HG02642 (cell line): ENCODE measurements at regions not wholly inside any gene's neighbourhood (a gene's known extent, or its start where the extent isn't known, plus 50 kb on each side); places are given as distances from the start of the nearest gene placed in this dataset.
"Not testable (repeated sequence)": the region's sequence is repeated elsewhere in the genome, so short reads cannot be mapped to it uniquely, and the experiment has no call there.

Experiments
- ATAC-seq: cut with Tn5 transposase; IDR thresholded peaks from one replicate; pipeline ENCODE4 v1.9.1; 2021; ENCODE audit warnings: mild to moderate bottlenecking; ENCODE audit not compliant: unreplicated experiment, poor library complexity

DNA sequence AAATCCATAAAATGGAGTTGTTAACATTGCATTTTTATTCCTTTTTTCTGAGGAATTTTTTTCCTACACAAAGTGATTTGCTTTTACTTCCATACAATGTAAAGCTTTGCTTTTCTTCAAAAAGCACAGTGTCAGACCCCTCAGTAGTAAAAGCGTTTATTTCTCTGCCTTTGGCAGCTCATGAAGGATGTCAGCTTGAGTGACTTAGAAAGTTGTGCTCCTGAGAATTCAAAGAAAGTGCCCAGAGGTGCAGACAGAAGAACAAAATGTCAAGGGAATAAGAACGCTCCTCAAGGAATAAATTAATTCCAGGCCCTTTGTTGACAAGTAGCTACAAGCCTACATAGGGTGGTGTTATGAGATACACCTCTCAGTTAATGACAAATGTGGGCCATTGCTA lies 369.3 kb upstream of the ADARB2 start:
- no peak for ATAC-seq

DNA sequence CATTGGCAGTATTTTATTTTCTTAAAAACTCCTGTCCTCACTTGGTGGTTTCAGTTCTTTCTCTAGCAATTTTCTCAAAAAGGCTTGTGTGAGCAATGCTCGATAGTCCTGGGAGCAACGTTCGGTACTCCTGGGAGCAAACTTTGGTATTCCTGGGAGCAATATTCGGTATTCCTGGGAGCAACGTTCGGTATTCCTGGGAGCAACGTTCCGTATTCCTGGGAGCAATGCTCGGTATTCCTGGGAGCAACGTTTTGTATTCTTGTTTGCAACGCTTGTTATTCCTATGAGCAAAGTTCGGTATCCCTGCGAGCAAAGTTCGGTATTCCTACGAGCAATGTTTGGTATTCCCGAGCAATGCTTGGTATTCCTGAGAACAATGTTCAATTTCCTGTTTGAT lies 362.0 kb upstream of the ADARB2 start:
- no peak for ATAC-seq

DNA sequence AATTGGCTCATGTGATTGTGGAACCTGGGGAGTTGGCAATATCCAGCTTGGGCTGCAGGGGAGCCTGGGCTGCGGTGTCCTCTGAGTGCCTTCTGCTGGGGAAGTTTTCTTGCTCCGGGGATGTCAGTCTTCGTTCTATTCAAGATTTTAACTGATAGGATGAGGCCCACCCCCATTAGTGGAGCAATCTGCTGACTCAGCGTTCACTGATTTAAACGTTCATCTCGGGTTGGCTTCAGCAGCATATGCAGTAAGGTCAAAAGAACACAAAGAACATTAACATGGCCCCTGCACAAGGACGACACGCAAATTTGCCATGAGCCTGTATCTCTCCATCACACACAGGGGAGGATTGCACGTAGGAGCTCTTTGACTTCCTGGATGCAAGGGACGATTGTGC lies 360.6 kb upstream of the ADARB2 start:
- ATAC-seq, result no peak

DNA sequence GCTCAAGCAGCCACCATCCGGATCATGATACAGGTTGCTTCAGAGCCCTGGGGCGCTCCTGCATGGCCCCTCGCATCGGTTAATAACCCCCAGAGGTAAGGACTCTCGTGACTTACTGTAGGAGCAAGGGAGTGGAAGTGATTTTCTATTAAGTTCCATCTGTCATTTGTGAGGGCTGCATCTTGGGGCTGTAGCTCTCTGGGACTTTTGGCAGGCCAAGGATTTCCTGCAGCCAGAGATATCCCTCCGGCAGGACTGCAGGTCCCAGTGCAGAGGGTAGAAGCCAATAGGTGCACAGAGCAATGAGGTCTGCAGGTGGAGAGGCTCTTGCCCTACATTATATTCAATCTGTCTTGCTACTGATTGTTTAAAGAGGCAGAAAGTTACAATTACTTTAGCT lies 356.8 kb upstream of the ADARB2 start:
- no peak for ATAC-seq

DNA sequence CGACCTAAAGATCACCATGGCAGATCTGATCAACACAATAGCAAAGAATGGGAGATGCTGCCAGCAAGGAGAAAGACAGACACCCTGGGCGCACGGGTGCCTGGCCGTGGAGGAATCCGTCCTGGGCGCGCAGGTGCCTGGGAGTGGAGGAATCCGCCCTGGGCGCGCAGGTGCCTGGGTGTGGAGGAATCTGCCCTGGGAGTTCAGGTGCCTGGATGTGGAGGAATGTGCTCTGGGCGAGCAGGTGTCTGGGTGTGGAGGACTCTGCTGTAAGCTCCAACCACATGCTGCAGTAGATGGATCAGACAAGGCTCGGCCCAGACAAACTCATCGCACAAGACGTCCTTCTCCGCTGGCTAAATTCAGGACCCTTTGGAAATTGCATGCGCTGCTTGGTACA lies 346.3 kb upstream of the ADARB2 start:
- ATAC-seq, result no peak

DNA sequence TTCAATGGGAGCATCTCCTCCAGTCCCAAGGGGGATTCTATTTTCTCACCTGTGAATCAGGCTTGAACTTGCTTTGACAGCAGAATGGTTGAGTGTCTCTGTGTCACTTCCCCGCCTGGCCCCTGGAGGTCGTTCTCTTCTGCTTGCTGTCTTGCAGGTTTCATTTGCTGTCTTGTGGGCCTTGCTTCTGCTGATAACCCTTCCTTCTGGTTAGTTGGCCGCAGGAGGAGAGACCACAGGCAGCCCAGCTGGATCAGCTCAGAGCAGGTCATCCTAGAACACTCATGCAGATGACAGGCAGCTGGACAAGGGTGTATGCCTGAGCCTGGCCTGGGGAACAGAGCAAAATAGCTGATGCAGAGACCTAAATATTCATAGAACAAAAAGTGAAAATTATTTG lies 344.2 kb upstream of the ADARB2 start:
- no peak for ATAC-seq

DNA sequence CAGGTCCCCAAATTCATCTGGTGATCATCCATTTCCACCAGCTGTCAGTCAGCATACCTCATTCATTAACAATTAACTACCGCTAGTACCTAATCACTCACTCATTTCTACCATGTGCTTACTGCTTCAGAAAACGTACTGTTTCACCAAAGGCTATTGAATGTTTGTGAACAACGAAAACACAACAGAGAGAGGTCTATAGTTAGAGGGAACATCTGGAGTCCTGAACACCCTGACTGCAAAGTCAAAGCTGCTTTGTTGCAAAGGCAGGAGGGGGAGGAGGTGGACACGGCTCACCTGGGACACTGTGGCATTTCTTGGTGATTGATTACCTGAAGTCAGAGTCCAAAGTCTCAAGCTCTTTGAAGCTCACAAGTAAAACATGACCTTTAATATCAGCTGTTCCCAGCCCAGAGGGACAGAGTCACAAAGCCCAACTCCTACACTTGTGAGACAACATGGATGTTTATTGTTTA lies 342.3 kb upstream of the ADARB2 start:
- no peak for ATAC-seq

DNA sequence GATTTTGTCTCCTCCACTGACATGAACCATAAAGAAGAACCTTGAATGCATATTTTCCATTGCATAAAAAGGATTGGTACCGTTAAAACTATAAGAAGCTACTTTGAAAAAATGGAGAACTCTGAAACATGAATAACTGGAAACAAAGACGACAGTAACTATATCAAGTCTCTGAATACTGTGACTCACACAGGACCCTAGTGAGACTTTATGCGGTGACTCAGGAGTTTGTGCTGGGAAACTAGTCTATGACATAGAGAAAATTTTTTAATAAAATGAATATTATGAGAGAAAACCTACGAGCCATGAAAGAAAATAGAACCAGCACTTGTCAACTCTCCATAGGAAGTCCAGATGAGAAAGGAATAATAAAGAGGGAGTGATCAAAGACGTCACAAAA lies 339.9 kb upstream of the ADARB2 start:
- no peak for ATAC-seq

DNA sequence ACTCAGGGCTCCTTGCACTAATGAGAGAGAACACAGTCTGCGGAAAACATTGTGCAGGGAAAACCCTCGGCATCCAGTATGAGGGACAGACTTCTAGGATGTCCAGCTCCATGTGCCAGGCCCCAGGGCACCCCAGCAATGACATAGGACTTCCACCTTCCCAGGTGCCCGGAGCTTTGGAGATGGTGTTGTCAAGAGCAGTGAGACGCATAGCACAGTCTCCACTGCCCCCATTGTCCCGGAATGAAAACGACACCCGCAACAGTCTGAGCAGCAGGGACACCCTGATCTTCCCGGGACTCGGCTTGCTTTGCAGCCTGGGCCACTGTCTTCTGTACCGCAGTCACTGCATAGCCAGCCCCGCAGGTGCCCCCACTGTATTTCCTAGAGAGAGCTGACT lies 339.2 kb upstream of the ADARB2 start:
- no peak for ATAC-seq

DNA sequence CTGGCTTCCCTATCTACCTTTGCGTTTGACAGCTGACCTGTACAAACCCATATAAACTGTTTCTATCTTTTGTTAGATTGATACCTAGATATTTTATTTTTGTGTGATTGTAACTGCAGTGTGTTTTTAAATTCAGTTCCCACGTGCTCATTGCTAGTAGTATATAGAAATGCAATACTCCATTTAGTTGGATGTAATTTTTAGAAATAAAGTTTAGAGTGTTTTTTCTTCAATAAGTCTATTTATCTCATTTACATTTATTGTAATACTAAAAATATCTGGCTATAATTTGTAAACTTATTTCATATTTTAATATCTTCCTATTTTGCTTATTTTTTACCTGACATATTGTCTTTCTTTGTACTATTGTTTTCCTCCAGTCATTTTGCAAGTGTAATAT lies 329.7 kb upstream of the ADARB2 start:
- no peak for ATAC-seq

DNA sequence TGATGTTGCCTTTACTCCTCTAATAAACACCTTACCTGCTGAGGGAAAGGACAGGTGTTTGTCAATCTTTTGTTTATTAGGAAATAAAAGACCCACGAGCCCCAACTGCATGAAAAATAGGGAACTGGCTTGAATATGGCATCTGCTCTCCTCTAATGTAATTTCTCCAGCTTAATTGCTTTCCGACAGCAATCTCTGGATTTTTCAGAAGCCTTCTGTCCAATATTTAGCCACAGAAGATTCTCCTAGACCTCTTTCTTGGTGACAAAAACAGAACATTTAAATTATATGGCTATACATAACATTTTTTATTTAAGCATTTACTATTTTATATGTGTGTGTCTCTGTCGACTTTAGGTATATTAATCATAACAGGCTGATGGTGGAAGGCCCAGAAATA lies 317.4 kb upstream of the ADARB2 start:
- ATAC-seq, result no peak

DNA sequence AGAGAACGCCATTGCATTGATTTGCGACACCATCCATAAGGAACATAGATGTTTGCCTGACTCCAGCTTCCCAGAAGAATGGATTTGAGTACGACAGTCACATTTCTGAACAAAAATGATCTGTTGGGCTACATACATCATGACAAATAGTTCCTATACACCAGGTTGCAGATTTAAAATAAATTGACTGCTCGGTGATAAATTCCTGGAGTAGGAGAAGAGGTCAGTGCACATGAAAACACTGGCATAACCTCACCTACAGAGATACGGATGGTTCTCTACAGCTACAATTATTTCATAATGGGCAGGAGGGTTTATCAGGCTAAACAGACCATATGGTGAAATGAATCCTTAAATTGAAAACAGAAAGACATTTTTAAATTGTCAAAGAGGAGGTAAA lies 316.5 kb upstream of the ADARB2 start:
- ATAC-seq, result no peak

DNA sequence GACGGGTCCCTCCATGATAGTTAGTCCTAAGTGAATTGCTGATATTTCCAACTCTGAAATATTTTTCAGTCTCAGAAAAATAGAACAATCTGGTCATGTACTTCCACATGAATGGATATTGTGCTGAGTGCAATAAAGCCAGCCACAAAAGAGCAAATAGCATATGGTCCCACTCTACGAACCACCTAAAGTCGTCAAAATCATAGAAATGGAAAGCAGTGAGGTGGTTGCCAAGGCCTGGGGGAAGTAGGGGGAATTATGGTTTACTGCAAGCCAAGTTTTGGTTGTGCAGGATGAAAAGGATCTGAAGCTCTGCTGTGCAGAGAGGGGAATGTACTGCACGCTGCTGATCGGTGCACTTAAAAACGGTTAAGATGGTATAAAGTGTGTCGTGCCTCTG lies 313.8 kb upstream of the ADARB2 start:
- no peak for ATAC-seq

DNA sequence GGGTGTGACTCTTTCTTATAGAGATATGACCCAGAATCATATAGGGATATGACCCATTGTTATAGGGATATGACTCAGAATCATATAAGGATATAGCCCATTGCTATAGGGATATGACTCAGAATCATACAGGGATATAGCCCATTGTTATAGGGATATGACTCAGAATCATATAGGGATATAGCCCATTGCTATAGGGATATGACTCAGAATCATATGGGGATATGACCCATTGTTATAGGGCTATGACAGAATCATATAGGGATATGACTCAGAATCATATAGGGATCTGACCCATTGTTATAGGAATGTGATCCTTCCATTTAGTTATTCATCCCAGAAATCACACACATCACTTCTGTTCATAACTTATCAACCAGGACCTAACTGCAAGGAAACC lies 312.2 kb upstream of the ADARB2 start:
- ATAC-seq, result no peak

DNA sequence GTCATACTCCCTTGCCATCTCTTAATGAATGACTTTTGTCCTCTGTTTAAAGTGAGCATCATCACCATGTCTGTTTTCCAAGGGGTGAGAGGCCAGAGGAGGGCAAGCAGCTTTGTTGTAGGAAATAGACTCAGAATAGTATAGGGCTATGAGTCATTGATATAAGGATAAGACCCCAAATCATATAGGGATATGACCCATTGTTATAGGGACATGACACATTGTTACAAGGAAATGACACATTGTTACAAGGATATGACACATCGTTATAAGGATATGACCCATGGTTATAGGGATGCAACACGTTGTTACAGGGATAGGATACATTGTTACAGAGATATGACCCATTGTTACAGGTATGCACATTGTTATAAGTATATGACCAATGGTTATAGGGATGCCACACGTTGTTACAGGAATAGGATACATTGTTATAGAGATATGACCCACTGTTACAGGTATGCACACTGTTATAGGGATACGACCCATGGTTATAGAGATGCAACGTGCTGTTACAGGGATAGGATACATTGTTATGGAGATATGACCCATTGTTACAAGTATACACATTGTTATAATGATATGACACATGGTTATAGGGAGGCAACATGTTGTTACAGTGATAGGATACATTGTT lies 311.1 kb upstream of the ADARB2 start:
- ATAC-seq, result no peak

DNA sequence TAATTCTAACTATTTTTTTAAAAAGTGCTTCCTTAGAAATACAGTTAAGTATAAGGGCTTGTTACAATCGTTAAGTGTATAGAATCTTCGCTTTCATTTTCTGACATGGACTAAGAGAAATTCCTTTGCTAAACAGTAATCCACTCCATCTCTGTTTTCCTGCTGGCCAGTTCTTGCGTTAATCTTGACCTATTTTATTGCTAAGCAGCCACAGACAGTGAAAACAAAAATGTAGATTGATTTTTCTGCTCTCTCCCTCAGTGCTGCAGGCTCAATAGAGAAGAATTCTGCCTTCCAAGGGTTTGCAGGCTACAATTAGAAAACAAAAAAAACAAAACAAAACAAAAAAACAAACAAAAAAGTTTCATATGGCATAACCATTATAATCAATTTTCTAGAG lies 310.4 kb upstream of the ADARB2 start:
- no peak for ATAC-seq

DNA sequence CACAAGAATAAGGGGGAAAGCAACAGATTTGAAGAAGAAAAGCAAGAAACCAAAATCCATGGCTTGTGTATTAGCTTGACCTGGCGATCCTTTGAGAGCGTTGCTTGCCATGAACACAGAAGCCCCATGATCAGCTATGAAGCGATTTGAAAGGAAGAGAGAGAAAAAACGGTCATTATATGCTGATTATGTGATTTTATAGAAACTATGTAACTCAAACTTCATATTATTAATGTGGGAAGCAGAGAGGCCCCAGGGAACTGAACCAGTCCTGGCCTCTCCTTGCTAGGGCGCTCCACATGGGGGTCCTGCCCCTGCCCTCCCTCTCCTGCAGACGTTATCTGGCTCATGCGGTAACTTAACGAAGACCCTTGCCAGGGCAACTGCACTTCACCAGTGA lies 306.1 kb upstream of the ADARB2 start:
- no peak for ATAC-seq

DNA sequence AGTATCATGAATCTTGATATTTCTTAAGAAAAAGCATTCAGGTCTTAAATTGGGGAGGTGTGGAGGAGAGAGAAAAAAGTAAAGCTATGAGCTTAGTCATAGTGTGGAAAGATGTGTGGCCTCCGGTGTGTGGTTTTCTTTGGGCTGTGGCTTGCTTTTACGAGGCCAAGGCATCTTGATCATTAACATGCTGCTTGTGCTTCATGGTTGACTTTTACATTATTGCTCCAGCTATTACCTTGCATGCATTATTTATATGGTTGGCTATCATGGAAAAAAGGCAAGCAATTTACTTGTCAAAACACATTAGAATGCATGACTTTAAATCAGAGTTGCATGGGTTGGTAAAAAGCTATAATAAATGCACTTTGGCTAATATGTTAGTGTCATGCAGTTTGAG lies 300.7 kb upstream of the ADARB2 start:
- ATAC-seq, result no peak

DNA sequence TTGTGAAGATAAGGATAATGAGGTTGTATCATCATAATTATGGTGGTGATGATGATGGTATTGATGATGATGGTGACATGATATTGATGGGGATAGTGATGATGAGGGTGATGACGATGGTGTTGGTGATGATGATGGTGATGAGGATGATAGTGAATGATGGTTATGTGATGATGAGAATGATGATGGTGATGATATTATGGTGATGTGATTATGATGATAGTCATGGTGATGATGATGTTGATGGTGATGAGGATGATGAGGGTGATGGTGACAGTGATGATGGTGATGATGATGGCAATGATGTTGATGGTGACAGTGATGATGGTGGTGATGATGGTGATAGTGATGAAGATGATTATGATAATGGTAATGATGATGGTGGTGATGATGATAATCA lies 299.9 kb upstream of the ADARB2 start:
- ATAC-seq, result no peak

DNA sequence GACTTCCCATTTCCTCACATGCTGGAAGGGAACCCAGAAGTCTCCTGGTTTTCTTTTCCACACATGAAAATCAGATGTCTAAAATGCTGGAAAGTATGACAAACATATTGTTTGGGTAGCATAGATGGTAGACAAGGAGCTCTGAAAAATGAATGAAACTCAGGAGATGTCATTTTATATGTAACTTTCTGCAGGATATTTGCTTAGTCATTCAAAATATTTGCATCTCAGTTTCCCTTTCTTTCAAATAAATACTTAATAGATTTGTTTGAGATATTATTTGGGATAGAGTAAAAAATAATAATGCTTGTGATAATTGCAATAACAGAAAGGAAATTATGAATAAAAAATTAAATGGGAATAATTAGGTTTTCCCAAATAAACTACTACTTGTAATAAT lies 298.9 kb upstream of the ADARB2 start:
- ATAC-seq, result no peak

DNA sequence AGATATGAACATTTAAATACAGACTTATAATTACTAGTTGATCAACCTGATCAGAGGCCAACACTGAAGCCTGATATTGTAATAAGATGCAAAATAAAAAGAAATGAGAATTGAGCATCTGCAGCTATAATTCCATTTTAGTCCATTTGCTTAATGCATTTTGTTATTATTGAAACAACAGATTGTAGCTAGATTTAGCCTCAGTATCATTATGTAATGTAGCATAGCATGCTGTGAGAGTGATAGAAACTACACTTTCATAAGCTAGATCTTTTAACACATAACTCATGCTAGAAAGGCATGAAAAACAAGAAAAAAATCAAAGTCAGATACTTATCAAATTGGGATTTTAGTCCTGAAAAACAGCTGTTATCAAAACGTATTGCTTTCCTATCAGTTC lies 292.7 kb upstream of the ADARB2 start:
- ATAC-seq, result no peak

DNA sequence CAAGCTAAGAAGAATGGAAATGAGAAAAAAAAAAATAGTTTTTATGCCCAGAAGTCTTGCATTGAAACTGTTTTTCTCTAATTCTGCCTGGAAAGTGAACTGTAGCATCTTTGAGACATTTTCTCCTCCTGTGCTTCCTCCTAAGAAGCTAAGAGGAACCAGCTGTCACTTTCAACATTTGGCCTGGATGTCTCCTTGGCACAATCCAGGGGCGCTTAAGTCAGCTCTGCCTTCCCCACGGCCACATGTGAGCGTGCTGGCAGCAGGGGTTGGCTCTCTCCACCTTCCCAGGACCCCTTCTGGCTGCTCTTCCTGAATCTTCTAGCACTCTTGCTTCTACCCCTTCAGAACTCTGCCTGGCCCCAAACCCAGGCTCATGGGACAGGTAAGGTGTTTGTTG lies 289.6 kb upstream of the ADARB2 start:
- ATAC-seq, result no peak

DNA sequence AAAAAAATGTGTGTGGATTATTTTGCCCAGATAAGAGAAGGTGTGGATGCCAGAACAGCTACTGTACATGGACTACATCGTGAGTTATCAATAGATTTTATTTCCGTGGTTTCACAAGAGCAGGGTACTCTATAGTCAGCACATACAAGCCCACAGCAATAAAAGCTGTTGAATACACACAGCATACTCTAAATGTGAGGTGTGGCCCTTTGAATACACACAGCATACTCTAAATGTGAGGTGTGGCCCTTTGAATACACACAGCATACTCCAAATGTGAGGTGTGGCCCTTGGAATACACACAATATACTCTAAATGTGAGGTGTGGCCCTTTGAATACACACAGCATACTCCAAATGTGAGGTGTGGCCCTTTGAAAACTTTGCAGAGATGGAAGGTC lies 287.4 kb upstream of the ADARB2 start:
- not testable (repeated sequence) for ATAC-seq
